NCI-H1417 treated with DMSO at 0.1 percent for 48 hours (cell line): ENCODE measurements at regions not wholly inside any gene's neighbourhood (a gene's known extent, or its start where the extent isn't known, plus 50 kb on each side); places are given as distances from the start of the nearest gene placed in this dataset.
A peak's percentile ranks its signal among the peaks of the same experiment; 100 is the strongest.
"Not testable (repeated sequence)": the region's sequence is repeated elsewhere in the genome, so short reads cannot be mapped to it uniquely, and the experiment has no call there.

ENCODE experiments used
- DNase-seq: peaks from one replicate; lab custom pipeline; 2025; lab: John Stamatoyannopoulos, UW

DNA sequence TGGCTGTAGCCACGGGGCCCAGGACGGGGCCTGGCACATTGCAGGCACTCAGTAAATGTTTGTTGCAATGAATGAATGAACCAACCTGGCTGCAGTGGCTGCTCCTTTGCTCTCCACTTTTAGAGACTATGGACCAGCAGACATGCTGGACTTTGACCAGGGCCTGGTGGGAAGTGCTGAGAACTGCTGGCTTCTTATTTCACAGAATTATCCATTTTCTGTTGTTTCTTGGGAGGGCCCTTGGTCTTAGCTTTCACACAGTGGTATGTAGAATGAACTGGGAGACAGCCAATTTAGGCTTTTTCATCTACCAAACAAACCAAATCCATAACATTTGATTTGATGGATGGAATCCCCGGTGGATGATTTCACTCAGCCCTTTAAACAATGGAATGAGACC lies 78.0 kb upstream of the LHFPL2 start:
- DNase-seq, result no peak

DNA sequence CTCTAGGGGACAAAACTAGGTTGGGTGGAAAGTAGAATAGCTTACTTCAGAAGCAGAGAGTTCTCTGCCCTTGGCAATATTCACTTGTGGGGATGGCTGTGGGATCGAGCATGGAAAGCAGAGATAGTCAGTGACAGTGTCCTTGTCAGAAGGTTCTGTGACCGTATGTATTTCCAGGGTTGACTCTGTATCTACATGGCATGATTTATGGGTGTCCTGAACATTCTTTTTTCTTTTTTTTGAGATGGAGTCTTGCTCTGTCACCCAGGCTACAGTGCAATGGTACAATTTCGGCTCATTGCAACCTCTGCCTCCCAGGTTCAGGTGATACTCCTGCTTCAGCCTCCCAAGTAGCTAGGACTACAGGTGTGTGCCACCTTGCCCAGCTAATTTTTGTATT lies 77.4 kb upstream of the LHFPL2 start:
- DNase-seq, result no peak

DNA sequence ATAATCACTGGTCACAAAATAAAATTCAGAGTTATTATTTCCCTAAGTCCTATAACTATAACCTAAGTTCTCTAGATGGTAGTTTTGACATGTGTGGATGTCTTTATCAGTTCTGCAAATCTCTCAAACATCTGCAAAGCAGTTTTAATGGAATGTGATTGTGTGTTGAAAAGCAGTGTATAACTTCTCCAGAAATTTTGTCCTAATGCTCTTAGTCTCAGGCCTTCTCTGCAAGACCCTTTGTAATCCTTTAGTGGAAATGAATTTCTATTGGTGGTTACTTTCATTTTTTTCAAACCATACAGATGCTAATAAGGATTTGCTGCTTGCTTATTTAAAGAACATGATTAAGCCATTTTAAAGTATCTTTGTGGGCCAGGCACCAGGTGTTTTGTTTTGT lies 75.5 kb upstream of the LHFPL2 start:
- DNase-seq, result no peak

DNA sequence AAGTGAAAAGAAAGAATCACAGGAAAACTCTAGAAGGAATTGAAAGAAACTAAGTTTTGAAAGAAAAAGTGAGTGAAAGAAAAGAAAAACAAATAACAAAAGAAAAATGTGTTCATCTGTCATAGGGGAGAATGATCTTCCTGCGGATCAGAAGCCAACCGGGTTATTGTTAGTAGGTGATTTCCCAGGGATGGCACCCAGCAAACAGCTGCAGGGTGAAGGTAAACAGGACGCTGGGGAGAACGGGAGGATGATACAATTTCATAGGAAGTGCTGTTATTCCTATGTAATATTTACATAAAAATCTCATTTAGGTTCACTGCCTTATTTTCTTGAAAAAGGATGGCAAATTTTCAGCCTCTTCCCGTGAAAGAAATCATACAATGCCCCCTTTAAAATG lies 72.4 kb upstream of the LHFPL2 start:
- no peak for DNase-seq

DNA sequence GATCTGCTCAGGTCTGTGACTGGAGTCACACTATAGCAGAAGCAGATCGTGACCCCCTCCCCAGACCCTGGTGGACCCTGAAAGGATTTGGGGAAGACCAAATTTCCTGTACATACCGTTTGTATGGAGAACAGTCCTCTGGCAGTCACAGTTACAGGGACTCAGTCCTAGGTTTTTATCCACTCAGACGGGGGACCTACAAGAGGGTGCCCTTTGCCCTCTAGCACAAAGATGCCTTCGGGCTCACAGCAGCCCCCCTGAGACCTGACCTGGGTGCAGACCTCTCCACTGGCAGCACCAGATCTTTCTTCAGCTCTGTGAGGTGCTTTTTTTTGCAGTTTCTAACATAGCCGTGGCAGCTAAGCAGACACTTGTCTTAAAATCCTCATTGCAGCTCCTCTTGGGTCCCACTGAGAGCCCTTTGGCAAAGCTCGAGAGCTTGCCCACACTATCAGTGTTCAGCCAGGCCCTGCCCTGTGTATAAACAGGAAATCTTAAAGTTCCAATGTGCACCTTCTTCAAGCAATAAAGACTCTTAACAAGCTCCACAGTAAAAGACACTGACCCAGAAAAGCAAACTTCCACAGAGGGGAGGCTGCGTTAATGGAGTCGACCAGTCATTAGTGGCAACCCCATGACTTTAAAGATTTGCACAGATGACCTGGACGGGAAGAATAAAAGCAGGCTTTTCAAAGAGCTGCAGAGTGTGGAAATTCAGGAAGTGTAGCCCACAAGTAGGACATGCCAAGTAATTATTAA lies 71.8 kb upstream of the LHFPL2 start:
- no peak for DNase-seq

DNA sequence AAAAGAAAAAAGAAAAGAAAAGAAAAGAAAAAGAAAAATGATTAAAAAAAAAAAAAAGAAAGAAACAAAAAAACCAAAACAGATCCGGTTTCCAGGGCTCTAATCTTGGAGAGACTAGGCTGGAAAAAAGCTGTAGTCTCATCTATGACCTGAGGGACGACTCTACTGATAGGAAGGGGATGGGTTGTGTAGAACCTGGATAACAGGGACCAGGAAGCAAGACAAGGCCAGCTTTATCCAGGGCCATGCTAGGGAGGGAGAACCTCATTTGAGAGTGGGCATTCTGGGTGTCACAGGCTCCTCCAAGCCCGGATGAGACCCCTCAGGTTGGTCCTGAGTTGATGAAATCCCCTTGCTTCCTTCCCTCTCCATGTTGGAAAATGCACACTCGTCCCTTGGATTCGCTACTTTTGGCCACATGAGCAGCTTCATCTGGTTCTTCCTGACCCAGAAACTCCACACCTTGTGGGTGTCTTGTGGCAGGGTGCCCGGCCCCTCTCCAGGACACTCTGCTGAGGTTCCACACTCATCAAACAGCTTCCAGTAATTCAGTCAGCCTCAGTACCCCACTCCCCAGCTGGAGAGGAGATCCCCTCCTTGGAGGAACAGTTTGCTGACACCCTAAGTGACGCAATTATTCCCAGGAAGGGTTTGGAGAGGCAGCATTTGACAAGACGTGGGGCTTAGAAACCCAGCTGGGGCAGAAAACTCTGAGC lies 71.1 kb upstream of the LHFPL2 start:
- DNase-seq, result no peak

DNA sequence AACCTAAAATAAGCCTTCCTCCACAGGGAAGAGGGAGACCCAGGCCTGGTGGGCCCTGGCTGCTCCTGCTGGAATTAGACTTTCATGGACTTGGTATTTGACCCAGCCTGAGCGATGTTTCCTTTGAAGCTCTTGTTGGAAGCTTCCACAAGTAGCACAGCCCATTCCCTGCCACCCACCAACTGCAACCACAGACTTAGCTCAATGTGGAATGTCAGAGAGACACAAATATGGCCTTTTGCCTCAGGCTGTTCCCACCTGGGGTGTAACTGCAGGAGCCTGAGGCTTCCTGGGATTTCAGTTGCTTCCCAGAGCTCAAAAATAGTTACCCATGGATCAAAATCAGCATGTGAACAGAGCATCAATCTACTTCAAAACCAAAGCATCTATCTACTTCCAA lies 70.3 kb upstream of the LHFPL2 start:
- no peak for DNase-seq

DNA sequence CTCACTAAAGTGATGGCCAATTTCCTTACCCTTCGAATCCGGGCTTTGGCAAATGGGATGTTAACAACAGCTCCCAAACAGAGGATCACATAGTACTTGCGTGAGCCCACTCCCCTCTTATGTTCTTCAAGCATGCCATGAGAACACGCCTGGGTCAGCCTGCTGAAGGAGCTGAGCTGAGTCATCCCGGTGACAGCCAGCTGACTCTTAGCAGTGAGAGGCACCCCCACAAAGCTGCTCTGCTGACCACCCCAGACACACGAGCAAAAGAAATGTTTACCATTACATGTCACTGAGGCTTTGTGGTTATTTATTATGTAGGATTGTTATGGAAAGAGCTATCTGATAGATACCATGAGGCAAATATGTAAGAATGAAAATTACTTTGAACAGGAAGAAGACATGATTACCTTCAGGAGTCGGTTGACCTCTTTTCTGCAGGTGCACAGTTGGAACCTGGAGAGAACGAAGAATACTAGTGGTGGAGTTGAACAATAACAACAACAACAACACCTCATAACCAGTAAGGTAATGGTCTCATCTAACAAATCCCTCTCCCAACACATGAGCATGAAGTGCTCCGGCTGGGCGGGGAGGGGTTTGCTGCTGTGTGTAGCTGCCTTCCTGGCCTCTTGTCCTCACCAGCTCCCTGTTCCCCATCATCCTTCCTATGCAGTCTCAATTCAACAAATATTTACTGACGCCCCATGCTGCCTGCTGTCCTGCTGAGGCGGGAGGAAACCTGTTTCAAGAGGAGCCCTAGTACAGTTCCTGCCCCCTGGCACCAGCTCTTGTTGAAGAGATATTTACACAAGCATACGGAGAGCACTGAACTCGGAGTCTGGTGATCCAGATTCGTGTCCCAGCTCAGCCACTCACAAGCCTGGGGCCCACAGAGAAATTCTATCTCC lies 69.4 kb upstream of the LHFPL2 start:
- peak; percentile 13 for DNase-seq

DNA sequence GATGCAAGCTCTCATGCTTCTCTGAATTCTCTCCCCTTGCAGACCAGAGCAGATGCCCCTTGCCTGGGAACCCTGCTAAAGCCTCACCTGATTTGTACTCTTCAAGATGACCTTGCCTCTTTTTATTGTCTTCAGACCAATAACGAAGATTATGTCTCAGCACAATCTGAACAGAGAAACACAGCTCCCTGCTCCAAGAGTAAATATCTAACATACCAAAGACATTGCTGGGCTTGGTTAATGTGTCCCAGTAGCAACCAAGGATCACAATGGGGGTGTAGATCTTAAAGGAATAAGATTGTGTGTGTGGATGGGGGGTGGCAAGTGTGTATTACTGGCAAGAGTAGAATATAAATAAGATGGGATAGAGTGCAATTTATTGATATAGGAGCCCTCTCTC lies 67.6 kb upstream of the LHFPL2 start:
- DNase-seq, result no peak

DNA sequence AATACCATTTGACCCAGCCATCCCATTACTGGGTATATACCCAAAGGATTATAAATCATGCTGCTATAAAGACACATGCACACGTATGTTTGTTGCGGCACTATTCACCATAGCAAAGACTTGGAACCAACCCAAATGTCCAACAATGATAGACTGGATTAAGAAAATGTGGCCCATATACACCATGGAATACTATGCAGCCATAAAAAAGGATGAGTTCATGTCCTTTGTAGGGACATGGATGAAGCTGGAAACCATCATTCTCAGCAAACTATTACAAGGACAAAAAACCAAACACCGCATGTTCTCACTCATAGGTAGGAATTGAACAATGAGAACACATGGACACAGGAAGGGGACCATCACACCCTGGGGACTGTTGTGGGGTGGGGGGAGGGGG lies 66.8 kb upstream of the LHFPL2 start:
- not testable (repeated sequence) for DNase-seq

DNA sequence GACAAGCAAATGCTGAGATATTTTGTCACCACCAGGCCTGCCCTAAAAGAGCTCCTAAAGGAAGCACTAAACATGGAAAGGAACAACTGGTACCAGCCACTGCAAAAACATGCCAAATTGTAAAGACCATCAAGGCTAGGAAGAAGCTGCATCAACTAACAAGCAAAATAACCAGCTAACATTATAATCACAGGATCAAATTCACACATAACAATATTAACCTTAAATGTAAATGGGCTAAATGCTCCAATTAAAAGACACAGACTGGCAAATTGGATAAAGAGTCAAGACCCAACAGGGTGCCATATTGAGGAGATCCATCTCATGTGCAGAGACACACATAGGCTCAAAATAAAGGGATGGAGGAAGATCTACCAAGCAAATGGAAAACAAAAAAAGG lies 63.1 kb upstream of the LHFPL2 start:
- not testable (repeated sequence) for DNase-seq

DNA sequence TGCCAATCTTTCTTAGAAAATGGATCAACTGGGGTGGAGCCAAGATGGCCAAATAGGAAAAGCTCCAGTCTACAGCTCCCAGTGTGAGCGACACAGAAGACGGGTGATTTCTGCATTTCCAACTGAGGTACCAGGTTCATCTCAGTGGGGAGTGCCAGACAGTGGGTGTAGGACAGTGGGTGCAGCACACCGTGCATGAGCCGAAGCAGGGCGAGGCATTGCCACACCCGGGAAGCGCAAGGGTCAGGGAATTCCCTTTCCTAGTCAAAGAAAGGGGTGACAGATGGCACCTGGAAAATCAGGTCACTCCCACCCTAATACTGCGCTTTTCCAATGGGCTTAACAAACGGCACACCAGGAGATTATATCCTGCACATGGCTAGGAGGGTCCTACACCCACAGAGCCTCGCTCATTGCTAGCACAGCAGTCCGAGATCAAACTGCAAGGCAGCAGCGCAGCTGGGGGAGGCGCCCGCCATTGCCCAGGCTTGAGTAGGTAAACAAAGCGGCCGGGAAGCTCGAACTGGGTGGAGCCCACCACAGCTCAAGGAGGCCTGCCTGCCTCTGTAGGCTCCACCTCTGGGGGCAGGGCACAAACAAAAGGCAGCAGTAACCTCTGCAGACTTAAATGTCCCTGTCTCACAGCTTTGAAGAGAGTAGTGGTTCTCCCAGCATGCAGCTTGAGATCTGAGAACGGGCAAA lies 61.3 kb upstream of the LHFPL2 start:
- not testable (repeated sequence) for DNase-seq

DNA sequence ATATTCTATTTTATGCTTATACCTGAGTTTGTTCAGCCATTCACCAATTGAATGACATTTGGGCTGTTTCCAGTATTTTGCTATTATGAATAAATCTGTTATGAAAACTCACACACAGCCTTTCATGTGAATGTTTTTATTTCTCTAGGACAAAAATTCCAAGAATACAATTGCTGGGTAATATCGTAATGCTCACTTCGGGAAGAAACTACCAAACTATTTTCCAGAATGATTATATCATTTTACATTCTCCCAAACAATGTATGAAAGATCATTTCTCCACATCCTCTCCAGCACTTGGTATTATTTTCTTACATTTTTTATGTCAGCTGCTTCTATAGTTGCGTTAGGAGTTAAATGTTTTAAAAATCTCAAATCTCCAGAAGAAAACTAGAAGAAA lies 58.3 kb upstream of the LHFPL2 start:
- no peak for DNase-seq

DNA sequence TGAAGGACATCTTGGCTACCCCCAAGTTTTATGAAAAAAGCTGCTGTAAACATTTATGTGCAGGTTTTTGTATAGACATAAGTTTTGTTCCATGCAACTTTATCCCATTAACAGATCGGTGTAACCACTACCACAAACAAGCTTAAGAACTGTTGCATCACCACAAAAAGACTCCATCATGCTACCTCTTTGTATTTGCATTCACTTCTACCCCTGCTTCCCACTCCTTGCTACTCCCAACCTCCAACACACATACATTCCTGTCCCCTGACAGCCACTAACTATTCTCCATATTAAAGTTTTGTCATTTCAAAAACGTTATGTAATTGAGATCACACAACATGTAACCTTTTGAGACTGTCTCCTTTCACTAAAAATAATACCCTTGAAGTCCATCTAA lies 57.8 kb upstream of the LHFPL2 start:
- no peak for DNase-seq

DNA sequence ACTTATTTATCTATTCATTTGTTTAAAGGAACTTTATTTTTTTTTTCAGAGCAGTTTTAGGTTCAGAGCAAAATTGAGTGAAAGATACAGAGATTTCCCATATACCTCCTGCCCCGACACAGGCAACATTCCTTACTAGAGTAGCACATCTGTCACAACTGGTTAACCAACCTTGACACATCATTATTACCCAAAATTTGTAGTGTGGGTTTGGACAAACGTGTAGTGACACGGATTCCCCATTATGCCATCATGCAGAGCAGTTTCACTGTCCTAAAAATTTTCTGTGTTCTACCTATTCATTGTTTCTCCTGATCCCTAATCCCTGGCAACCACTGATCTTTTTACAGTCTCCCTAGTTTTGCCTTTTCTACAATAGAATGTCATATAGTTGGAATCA lies 57.3 kb upstream of the LHFPL2 start:
- no peak for DNase-seq

DNA sequence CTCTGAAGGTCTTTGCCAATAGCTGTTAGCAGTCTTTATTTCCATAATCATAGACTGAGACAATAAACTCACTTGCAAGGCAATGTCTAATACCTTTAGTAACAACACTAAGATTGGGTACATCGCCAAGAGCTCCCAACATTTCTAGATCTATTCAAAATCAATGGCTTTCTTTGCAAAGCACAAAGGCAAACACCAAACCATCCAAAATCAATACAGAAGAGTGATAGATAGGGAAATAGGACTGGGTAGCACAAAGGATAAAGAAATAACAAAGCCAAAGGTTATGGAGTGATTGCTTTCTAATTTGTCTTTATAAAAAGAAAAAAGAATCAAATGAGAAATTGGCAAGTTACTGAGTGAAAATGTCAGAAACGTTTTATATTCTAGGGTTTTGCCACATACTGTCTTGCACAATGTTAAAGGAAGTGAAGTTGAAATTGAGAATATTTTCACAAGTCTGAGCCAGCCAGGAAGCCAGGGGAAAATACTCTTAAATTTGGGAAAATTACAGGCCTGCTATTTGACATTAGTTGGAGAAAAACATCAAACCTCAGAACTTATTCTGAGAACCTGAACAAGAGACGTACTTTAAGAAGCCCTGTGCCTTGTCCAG lies 53.3 kb upstream of the LHFPL2 start:
- DNase-seq, result no peak

DNA sequence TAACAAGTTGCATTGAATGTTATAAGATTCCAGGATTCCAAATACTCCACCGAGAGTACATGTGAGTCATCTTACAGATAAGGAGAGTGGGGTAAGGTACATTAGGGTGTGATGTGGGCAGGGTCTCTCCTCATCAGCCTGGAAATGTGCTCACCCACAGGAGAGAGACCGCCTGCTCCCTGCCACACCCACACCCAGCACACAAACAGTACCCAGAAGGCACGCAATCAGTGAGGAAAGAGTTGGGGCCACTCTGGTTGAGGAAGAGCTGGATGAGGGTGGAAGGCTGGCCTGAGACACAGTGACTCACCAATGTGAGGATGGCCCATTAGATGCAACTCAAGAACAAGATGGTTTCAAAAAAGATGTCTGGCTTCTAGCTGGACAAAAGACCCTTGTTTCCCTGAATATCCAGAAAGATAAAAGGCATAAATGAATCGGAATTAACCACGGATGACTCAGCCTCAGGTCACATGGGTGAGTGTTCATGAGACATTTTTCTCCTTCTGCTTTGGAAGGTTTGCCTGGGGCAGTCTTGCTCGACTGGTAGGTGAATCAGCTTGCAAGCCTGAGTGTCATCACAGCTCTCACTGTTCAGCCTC lies 51.1 kb upstream of the LHFPL2 start:
- DNase-seq, result no peak

DNA sequence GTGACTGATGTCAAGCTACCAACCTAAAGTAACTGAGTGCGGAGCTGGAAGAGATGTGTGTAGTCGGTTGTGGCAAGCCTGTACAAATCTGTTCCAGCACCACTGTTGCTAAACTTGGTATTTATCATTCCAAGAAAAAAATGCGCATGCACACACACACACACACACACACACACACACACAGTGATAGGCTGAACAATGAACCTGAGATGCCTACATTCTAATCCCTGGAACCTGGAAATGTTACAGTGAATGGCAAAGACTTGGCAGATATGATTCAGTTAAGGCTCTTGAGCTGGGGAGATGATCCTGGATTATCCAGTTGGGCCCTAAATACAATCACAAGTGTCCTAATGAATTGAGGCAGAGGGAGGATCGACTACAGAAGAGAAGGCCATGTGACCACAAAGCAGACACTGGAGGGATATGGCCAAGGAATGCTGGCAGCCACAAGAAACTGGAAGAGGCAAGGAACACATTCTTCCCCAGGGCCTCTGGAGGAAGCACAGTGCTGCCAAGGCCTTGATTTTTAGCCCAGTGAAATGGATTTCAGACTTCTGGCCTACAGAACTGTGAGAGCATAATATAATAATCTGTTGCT lies 49.7 kb upstream of the LHFPL2 start:
- DNase-seq, result no peak
